ENCODE measurements at regions not wholly inside any gene's neighbourhood (a gene's known extent, or its start where the extent isn't known, plus 50 kb on each side); places are given as distances from the start of the nearest gene placed in this dataset.

DNA sequence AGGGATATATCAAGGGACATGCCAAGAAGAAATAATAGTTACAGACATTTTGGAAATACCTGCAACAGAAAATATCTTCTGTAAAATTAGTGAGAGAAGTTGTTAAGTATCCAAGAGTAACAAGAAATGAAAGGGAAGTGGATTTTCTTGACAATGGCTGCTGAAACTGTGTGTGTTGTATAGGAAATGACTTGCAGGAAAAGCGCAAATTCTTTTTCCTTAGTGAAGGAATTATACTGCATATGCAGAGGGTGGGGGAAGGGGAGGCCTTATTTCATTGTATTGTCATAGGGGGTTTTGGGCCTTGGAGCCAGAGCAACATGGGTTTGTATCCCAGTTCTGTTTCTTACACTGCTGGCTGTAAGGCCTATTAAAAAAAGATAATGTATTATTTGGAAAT is 84.4 kb upstream of the DDHD1 start:
- TF ChIP-seq TCF12 (IDR thresholded peaks at IDR 0.05) (no peak), POLR2AphosphoS5 (IDR thresholded peaks at IDR 0.05; ENCODE audit: low read depth, low read length) (no peak), ELF1 (IDR thresholded peaks at IDR 0.05) (no peak), CHD2 (IDR thresholded peaks at IDR 0.05; ENCODE audit: low read length, partially characterized antibody) (no peak), RCOR1 (IDR thresholded peaks at IDR 0.05; ENCODE audit: low read length) (no peak)
- TF ChIP-seq, protein P1, sequence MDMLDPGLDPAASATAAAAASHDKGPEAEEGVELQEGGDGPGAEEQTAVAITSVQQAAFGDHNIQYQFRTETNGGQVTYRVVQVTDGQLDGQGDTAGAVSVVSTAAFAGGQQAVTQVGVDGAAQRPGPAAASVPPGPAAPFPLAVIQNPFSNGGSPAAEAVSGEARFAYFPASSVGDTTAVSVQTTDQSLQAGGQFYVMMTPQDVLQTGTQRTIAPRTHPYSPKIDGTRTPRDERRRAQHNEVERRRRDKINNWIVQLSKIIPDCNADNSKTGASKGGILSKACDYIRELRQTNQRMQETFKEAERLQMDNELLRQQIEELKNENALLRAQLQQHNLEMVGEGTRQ (IDR thresholded peaks at IDR 0.05; ENCODE audit: borderline replicate concordance, low read depth, low read length): no peak
- TF ChIP-seq, protein P2, sequence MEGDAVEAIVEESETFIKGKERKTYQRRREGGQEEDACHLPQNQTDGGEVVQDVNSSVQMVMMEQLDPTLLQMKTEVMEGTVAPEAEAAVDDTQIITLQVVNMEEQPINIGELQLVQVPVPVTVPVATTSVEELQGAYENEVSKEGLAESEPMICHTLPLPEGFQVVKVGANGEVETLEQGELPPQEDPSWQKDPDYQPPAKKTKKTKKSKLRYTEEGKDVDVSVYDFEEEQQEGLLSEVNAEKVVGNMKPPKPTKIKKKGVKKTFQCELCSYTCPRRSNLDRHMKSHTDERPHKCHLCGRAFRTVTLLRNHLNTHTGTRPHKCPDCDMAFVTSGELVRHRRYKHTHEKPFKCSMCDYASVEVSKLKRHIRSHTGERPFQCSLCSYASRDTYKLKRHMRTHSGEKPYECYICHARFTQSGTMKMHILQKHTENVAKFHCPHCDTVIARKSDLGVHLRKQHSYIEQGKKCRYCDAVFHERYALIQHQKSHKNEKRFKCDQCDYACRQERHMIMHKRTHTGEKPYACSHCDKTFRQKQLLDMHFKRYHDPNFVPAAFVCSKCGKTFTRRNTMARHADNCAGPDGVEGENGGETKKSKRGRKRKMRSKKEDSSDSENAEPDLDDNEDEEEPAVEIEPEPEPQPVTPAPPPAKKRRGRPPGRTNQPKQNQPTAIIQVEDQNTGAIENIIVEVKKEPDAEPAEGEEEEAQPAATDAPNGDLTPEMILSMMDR (IDR thresholded peaks at IDR 0.05): no peak
- TF ChIP-seq, protein P3, sequence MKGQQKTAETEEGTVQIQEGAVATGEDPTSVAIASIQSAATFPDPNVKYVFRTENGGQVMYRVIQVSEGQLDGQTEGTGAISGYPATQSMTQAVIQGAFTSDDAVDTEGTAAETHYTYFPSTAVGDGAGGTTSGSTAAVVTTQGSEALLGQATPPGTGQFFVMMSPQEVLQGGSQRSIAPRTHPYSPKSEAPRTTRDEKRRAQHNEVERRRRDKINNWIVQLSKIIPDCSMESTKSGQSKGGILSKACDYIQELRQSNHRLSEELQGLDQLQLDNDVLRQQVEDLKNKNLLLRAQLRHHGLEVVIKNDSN (IDR thresholded peaks at IDR 0.05; ENCODE audit: borderline replicate concordance, low read depth): no peak
- TF ChIP-seq, protein P4, sequence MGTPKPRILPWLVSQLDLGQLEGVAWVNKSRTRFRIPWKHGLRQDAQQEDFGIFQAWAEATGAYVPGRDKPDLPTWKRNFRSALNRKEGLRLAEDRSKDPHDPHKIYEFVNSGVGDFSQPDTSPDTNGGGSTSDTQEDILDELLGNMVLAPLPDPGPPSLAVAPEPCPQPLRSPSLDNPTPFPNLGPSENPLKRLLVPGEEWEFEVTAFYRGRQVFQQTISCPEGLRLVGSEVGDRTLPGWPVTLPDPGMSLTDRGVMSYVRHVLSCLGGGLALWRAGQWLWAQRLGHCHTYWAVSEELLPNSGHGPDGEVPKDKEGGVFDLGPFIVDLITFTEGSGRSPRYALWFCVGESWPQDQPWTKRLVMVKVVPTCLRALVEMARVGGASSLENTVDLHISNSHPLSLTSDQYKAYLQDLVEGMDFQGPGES (IDR thresholded peaks at IDR 0.05; ENCODE audit: low read depth, low read length): no peak
